ENCODE measurements at regions not wholly inside any gene's neighbourhood (a gene's known extent, or its start where the extent isn't known, plus 50 kb on each side); places are given as distances from the start of the nearest gene placed in this dataset.

DNA sequence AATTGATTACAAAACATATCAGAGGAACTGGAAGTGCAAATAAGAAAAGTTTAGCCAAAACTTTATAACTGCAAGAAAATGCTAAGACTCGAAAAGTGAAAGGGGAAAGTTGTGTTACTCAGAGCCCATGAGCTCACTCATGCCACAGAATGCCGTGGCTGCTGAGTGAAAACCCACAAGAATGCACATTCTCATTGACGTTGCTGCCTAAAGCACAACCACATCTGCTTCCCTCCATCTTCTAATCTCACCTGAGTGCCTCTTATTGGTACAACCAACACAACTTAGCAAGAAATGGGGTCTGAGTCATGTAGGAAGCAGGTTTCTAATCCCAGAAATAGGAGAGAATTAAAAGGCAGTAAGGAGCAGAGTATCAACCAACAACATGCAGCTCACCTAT is 259.7 kb downstream of the LNPK start:
- TF ChIP-seq, protein P1, sequence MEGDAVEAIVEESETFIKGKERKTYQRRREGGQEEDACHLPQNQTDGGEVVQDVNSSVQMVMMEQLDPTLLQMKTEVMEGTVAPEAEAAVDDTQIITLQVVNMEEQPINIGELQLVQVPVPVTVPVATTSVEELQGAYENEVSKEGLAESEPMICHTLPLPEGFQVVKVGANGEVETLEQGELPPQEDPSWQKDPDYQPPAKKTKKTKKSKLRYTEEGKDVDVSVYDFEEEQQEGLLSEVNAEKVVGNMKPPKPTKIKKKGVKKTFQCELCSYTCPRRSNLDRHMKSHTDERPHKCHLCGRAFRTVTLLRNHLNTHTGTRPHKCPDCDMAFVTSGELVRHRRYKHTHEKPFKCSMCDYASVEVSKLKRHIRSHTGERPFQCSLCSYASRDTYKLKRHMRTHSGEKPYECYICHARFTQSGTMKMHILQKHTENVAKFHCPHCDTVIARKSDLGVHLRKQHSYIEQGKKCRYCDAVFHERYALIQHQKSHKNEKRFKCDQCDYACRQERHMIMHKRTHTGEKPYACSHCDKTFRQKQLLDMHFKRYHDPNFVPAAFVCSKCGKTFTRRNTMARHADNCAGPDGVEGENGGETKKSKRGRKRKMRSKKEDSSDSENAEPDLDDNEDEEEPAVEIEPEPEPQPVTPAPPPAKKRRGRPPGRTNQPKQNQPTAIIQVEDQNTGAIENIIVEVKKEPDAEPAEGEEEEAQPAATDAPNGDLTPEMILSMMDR (IDR thresholded peaks at IDR 0.05; ENCODE audit: low read depth, low read length, missing control alignments), result no peak
- peak; percentile 43 for DNase-seq (ENCODE audit: low read depth)
- H3K4me3 ChIP-seq (ENCODE audit: low read depth, low read length), result no peak overlapping the region
- in situ Hi-C loops (cut with HindIII; ENCODE audit: low sequenced_read_pairs), result no loop called here

DNA sequence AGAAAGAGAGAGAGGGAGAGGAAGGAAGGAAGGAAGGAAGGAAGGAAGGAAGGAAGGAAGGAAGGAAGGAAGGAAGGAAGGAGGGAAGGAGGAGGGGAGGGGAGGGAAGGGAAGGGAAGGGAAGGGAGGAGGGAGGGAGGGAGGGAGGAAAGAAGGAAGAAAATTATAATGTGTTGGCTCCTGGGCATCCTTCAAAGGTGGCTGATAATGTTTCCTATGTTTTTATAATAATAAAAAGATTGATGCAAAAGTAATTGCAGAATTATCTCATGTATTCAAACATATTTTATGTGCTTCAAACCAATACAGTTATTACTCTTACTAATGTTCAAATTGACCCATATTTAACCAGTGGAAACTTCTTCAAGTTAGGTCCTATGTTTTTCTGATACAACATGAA is 260.9 kb downstream of the LNPK start:
- in situ Hi-C loops (cut with HindIII; ENCODE audit: low sequenced_read_pairs), result no loop called here
- DNase-seq (ENCODE audit: low read depth), result no peak
- H3K4me3 ChIP-seq (ENCODE audit: low read depth, low read length), result no peak overlapping the region
- TF ChIP-seq, protein P1 (IDR thresholded peaks at IDR 0.05; ENCODE audit: low read depth, low read length, missing control alignments), result no peak

DNA sequence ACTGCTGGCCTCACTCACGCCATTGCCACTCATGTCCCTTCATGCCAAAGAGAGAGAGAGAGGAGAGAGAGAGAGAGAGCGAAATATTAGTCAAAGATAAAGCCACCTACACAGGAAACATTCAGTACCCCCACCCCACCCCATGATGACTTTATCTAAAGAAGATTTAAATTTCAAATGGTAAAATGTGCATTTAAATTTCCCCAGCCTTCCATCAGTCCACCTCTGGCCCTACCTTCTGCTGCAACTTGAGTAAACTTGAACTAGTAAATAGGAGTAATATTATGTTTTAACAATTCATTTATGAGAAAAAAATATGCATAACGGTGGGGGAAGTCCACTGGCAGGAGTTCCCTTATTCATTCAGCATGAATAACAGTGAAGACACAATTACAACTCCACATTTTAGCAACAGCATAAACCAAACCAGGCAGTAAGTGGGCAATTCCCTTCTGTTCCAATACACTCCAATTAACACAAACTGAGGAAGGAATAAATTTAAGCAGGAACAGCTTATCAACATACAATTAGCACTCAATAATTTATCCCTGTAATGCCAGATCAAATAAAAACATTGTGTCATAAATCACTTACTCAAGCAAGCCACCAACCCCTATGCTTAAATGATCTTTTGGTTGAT is 264.2 kb downstream of the LNPK start:
- in situ Hi-C loops (cut with HindIII; ENCODE audit: low sequenced_read_pairs), result no loop called here
- no peak overlapping the region for H3K4me3 ChIP-seq (ENCODE audit: low read depth, low read length)
- DNase-seq (ENCODE audit: low read depth), result no peak
- TF ChIP-seq, protein P1 (IDR thresholded peaks at IDR 0.05; ENCODE audit: low read depth, low read length, missing control alignments), result no peak

DNA sequence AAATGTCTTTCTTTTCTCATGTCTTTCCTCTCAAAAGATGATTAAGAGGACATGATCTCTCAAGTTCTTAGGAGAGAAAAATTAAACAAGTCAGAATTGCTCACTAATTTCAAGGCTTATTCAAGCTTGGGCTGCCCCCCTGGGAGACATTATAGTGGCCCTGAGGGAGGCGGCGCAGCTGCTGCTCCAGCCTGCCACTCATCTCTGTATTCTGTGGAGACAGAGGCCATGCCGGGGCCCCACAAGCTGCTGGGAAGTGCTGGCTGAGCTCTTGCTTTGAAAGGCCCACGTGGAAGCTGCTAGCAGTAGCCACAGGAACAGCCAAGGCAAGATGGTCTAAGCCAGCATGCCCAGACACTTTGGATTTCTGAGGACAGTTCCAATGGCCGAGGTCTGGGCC is 267.4 kb downstream of the LNPK start:
- in situ Hi-C loops (cut with HindIII; ENCODE audit: low sequenced_read_pairs), result no loop called here
- TF ChIP-seq, protein P1 (IDR thresholded peaks at IDR 0.05; ENCODE audit: low read depth, low read length, missing control alignments), result no peak
- H3K4me3 ChIP-seq (ENCODE audit: low read depth, low read length), result no peak overlapping the region
- DNase-seq (ENCODE audit: low read depth), result no peak

DNA sequence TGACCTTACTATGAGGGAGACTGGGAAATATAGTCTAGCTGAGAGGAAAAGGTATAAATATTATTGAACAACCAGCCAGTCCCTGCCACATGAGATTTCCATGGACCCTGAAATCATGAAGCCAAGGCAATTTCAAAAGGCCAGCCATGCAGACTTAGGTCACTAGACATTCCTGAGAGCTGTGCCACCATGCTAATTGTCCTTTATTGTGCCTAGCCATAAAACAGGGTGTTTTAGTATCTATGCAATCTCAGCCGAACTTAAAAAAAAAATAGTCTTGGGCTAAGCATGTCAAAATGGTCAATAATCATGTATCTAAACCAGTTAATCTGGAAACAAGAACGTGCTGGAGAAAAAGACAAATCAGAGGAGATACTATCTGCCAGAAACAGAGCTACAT is 269.5 kb downstream of the LNPK start:
- H3K4me3 ChIP-seq (ENCODE audit: low read depth, low read length), result no peak overlapping the region
- DNase-seq (ENCODE audit: low read depth), result no peak
- in situ Hi-C loops (cut with HindIII; ENCODE audit: low sequenced_read_pairs), result no loop called here
- TF ChIP-seq, protein P1 (IDR thresholded peaks at IDR 0.05; ENCODE audit: low read depth, low read length, missing control alignments), result no peak

DNA sequence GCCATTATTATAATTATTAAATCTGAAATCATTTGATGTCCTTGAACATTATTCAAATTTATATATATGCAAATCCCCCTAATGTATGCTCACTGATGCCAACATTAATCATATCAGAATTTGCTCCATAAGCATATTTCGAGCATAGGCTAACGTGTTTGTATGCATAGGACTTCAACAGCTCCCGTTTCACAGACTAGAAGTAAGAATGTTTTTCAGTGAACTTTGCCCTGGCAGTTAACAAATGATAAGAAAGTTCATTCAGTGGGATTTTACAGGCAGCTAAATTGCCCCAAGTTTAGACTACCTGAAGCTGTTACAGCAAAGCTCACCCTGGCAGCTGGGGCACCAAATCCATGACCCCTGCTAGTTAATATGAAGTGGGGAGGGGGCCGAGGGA is 272.0 kb downstream of the LNPK start:
- H3K4me3 ChIP-seq (ENCODE audit: low read depth, low read length), result no peak overlapping the region
- TF ChIP-seq, protein P1 (IDR thresholded peaks at IDR 0.05; ENCODE audit: low read depth, low read length, missing control alignments), result no peak
- in situ Hi-C loops (cut with HindIII; ENCODE audit: low sequenced_read_pairs), result no loop called here
- no peak for DNase-seq (ENCODE audit: low read depth)
